HepG2 (cell line): ENCODE measurements at regions not wholly inside any gene's neighbourhood (a gene's known extent, or its start where the extent isn't known, plus 50 kb on each side); places are given as distances from the start of the nearest gene placed in this dataset.

ENCODE experiments used
- ATAC-seq: fragments of 200-7000 bp; cut with Tn5 transposase; 3 replicates; pipeline ENCODE4 v1.9.1; 2020; ENCODE audit warnings: mild to moderate bottlenecking, moderate library complexity
- BruUV-seq: library from RNA; stranded (reverse); fragments of 400-500 nt; replicated peaks from 2 replicates; lab custom pipeline; 2021; lab: Mats Ljungman, UMichigan
- CTCF ChIA-PET: fragments of 300-600 bp; formaldehyde crosslinking; extraction: SDS; loops from one replicate; lab custom pipeline; 2021; ENCODE audit warnings: low total read pairs, inconsistent platforms, low intra/inter-chr PET ratio; lab: Yijun Ruan, JAX
- POLR2A ChIA-PET: fragments of 350-600 bp; sonication (Branson Sonifier 250); formaldehyde crosslinking; loops from one replicate; lab custom pipeline; 2020; ENCODE audit warnings: antibody characterized with exemption, inconsistent platforms; lab: Yijun Ruan, JAX
- DNase-seq: peaks from one replicate; pipeline ENCODE4 v3.0.0-alpha.2; 2015; ENCODE audit warnings: low spot score
- FAIRE-seq: peaks from 3 replicates; lab custom pipeline; 2011; peaks lifted over from hg19 to GRCh38; lab: Jason Lieb, UNC
- H2AFZ ChIP-seq: one replicate; pipeline ENCODE4 v1.6.1; 2011; ENCODE audit warnings: low read length, inconsistent platforms
- H3K27ac ChIP-seq: fragments of 300-600 bp; 3 replicates; pipeline ENCODE4 v1.8.0; 2011; ENCODE audit warnings: mixed run types, mild to moderate bottlenecking, mixed read lengths, low read length, inconsistent platforms; ENCODE audit not compliant: insufficient read depth; ENCODE audit errors: extremely low read length
- H3K27me3 ChIP-seq, 2 experiments: fragments of 200-600 bp in 1 of 2; 2 replicates in 1 of 2; 3 replicates in 1 of 2; pipeline versions ENCODE4 v1.6.0 to v1.8.0; 2011; ENCODE audit warnings: low read length in 2 of 2, mild to moderate bottlenecking in 2 of 2, moderate library complexity in 2 of 2, inconsistent platforms in 1 of 2; ENCODE audit not compliant: insufficient read depth in 2 of 2, control insufficient read depth in 1 of 2
- H3K36me3 ChIP-seq, 2 experiments: fragments of 200-600 bp in 1 of 2; replicated peaks in 1 of 2; 2 replicates in 1 of 2; 3 replicates in 1 of 2; pipeline versions ENCODE4 v1.5.1 to v1.8.0; 2011; ENCODE audit warnings: low read length in 2 of 2, inconsistent platforms in 1 of 2; ENCODE audit not compliant: insufficient read depth in 2 of 2, control insufficient read depth in 1 of 2
- H3K4me1 ChIP-seq: 2 replicates; pipeline ENCODE4 v1.5.1; 2012; ENCODE audit warnings: low read length, inconsistent platforms; ENCODE audit not compliant: insufficient read depth
- H3K4me2 ChIP-seq: 2 replicates; pipeline ENCODE4 v1.6.0; 2011; ENCODE audit warnings: low read depth, low read length, inconsistent platforms
- H3K4me3 ChIP-seq, 3 experiments: fragments of 200-600 bp in 1 of 3; sonication (generic), shearing (Covaris generic) in 1 of 3; replicated peaks in 1 of 3; 2 replicates each; pipeline ENCODE4 v1.5.1; 2011 to 2016; ENCODE audit warnings: low read length in 3 of 3, inconsistent platforms in 2 of 3, low read depth in 2 of 3, mild to moderate bottlenecking in 2 of 3, control low read depth in 1 of 3, mixed read lengths in 1 of 3; ENCODE audit not compliant: insufficient read depth in 1 of 3
- H3K79me2 ChIP-seq: one replicate; pipeline ENCODE4 v1.6.1; 2011; ENCODE audit warnings: low read length, inconsistent platforms; ENCODE audit not compliant: insufficient read depth
- H3K9ac ChIP-seq: 2 replicates; pipeline ENCODE4 v1.6.0; 2011; ENCODE audit warnings: mild to moderate bottlenecking, low read depth, low read length, inconsistent platforms; ENCODE audit not compliant: insufficient read depth
- H3K9me3 ChIP-seq: 2 replicates; pipeline ENCODE4 v1.5.1; 2012; ENCODE audit warnings: mild to moderate bottlenecking, low read length
- H4K20me1 ChIP-seq: 2 replicates; pipeline ENCODE4 v1.6.0; 2011; ENCODE audit warnings: inconsistent platforms, mild to moderate bottlenecking, low read length, moderate library complexity; ENCODE audit not compliant: insufficient read depth
- CREB3 ChIP-seq: sonication (generic); formaldehyde crosslinking; IDR thresholded peaks from 2 replicates; pipeline ENCODE4 v1.5.0; 2020; ENCODE audit warnings: missing genetic modification reagents
- ISX ChIP-seq: sonication (generic); formaldehyde crosslinking; conservative IDR thresholded peaks from 2 replicates; pipeline ENCODE4 v1.5.0; 2020; ENCODE audit warnings: missing genetic modification reagents
- MED8 ChIP-seq: sonication (generic); formaldehyde crosslinking; IDR thresholded peaks from 2 replicates; pipeline ENCODE4 v1.8.1; 2023; ENCODE audit warnings: mild to moderate bottlenecking, missing genetic modification reagents; ENCODE audit not compliant: insufficient replicate concordance
- NONO ChIP-seq, 2 experiments: fragments of 450-650 bp in 1 of 2; sonication (generic) in 1 of 2; formaldehyde crosslinking in 1 of 2; IDR thresholded peaks in 1 of 2; conservative IDR thresholded peaks in 1 of 2; 2 replicates each; pipeline versions ENCODE4 v1.6.1 to v1.8.0; 2017 to 2022; ENCODE audit warnings: mild to moderate bottlenecking in 1 of 2, missing genetic modification reagents in 1 of 2, moderate library complexity in 1 of 2
- POLR2A ChIP-seq, 2 experiments: IDR thresholded peaks; 2 replicates each; pipeline ENCODE4 v1.6.1; 2011; ENCODE audit warnings: low read depth in 2 of 2, low read length in 2 of 2, mild to moderate bottlenecking in 1 of 2, moderate library complexity in 1 of 2; ENCODE audit not compliant: insufficient read depth in 1 of 2
- RELA ChIP-seq: sonication (generic); formaldehyde crosslinking; IDR thresholded peaks from 2 replicates; pipeline ENCODE4 v1.4.0; 2020; ENCODE audit warnings: missing genetic modification reagents
- SIX1 ChIP-seq: sonication (generic); formaldehyde crosslinking; IDR thresholded peaks from 2 replicates; pipeline ENCODE4 v1.4.0; 2020; ENCODE audit warnings: missing genetic modification reagents, borderline replicate concordance
- SYNCRIP ChIP-seq: fragments of 200-400 bp; formaldehyde crosslinking; IDR thresholded peaks from 2 replicates; pipeline ENCODE4 v1.6.1; 2018; ENCODE audit warnings: mild to moderate bottlenecking, low read depth, low read length; ENCODE audit not compliant: insufficient read depth
- ZNF468 ChIP-seq: sonication (generic); formaldehyde crosslinking; IDR thresholded peaks from 2 replicates; pipeline ENCODE4 v1.8.0; 2022; ENCODE audit warnings: mild to moderate bottlenecking, moderate library complexity, missing genetic modification reagents
- ZNF501 ChIP-seq: sonication (generic); formaldehyde crosslinking; IDR thresholded peaks from 2 replicates; pipeline ENCODE4 v1.5.1; 2020; ENCODE audit warnings: mild to moderate bottlenecking, moderate library complexity, missing genetic modification reagents
- ZNF773 ChIP-seq: sonication (generic); formaldehyde crosslinking; IDR thresholded peaks from 2 replicates; pipeline ENCODE4 v1.4.0; 2020; ENCODE audit warnings: missing genetic modification reagents, borderline replicate concordance
- ZNF782 ChIP-seq: sonication (generic); formaldehyde crosslinking; IDR thresholded peaks from 2 replicates; pipeline ENCODE4 v1.4.0; 2020; ENCODE audit warnings: missing genetic modification reagents, mild to moderate bottlenecking, borderline replicate concordance
- ZSCAN25 ChIP-seq: sonication (generic); formaldehyde crosslinking; IDR thresholded peaks from 2 replicates; pipeline ENCODE4 v1.8.0; 2022; ENCODE audit warnings: mild to moderate bottlenecking, missing genetic modification reagents
- ZSCAN29 ChIP-seq: sonication (generic); formaldehyde crosslinking; conservative IDR thresholded peaks from 2 replicates; pipeline ENCODE4 v1.4.0; 2020; ENCODE audit warnings: mild to moderate bottlenecking, missing genetic modification reagents
- WGBS: methylation state at CpG from one replicate; pipeline ENCODE4 v1.1.6; 2017; ENCODE audit warnings: low lambda C conversion rate; 5-methylcytosine and 5-hydroxymethylcytosine counted together
- in situ Hi-C: cut with HindIII; loops from 2 replicates; pipeline ENCODE4 v1.10.0; 2017; ENCODE audit warnings: low pct_unique_long_range_greater_than_20kb; ENCODE audit not compliant: extremely low pct_ligation_motif_present
- intact Hi-C: fragments of 100-400 bp; cut with micrococcal nuclease; formaldehyde crosslinking; loops from one replicate; pipeline ENCODE4 v1.10.0; 2022; ENCODE audit not compliant: unreplicated experiment
- TF ChIP-seq, protein P1 (sequence below): IDR thresholded peaks from 2 replicates; pipeline ENCODE4 v1.6.1; 2012; ENCODE audit warnings: inconsistent platforms
- TF ChIP-seq, protein P2 (sequence below): sonication (generic); formaldehyde crosslinking; IDR thresholded peaks from 2 replicates; pipeline ENCODE4 v1.4.0; 2020; ENCODE audit warnings: missing genetic modification reagents; ENCODE audit errors: not compliant biosample characterization

- TF ChIP-seq, protein P1, sequence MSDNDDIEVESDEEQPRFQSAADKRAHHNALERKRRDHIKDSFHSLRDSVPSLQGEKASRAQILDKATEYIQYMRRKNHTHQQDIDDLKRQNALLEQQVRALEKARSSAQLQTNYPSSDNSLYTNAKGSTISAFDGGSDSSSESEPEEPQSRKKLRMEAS: no peak
- no peak for TF ChIP-seq CREB3 (CRISPR knock-in tag)
- no peak for TF ChIP-seq SIX1 (CRISPR knock-in tag)
- no peaks in the 10 kb centered on the region for H3K79me2 ChIP-seq
- H3K4me2 ChIP-seq: no peak overlapping the region
- intact Hi-C loops: no loop called here
- ChIA-PET POLR2A (no interaction called here), CTCF (no interaction called here)
- WGBS: 0% methylated on average over 4 of the region's 4 CpGs
- no peaks in the 10 kb centered on the region for H3K36me3 ChIP-seq
- H3K9ac ChIP-seq: no peak overlapping the region
- H2AFZ ChIP-seq: no peak overlapping the region
- H3K4me1 ChIP-seq: no peaks in the 10 kb centered on the region
- in situ Hi-C loops: no loop called here
- no TSS peak for BruUV-seq
- ATAC-seq: no peak
- H4K20me1 ChIP-seq: no peaks in the 10 kb centered on the region
- no peak overlapping the region for H3K27ac ChIP-seq
- no peak overlapping the region for H3K4me3 ChIP-seq
- H3K27me3 ChIP-seq: no peaks in the 10 kb centered on the region
- no peak for DNase-seq
- peaks cover 88% of the 10 kb centered on the region for H3K9me3 ChIP-seq
- FAIRE-seq: no peak
Observed at GRCh38 chr21:21750124-21750825, 752.1 kb downstream of the NCAM2 start.

DNA sequence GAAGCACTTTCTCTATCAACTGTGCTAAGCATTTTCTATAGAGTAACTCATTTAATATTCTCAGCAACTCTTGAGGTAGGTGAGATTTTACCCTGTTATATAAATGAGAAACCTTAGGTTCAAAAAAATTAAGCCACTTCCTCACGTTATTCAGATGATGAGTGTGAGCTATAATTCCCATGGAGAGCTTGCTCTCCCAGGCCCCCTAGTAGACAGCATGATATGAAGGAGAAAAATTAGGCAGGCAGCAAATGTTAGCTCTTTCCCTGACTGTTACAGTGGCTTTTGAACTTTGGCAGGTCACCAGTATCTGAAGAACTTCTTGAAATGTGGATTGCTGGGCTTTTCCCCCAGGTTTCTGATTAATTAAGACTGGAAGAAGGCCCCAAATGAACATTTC is 753.1 kb downstream of the NCAM2 start:
- CTCF ChIA-PET: no interaction called here
- no peak for TF ChIP-seq ZSCAN29 (CRISPR knock-in tag)
- no peak for TF ChIP-seq ZNF501 (CRISPR knock-in tag)
- no peak for TF ChIP-seq NONO (IDR thresholded peaks at IDR 0.05)
- no peak for TF ChIP-seq NONO (CRISPR knock-in tag; conservative IDR thresholded peaks at IDR 0.05)
- no peak for TF ChIP-seq SYNCRIP
- TF ChIP-seq ZNF782 (CRISPR knock-in tag): no peak
- TF ChIP-seq POLR2A (IDR thresholded peaks at IDR 0.05; ENCODE audit: insufficient read depth in 1 of 2, low read depth in 2 of 2, low read length in 2 of 2): no peak
- no peak for TF ChIP-seq RELA (CRISPR knock-in tag)
- no peak for TF ChIP-seq ZNF773 (CRISPR knock-in tag)
- no peak for TF ChIP-seq ISX
- TF ChIP-seq MED8: no peak
- no peak for TF ChIP-seq ZNF468 (CRISPR knock-in tag)
- TF ChIP-seq ZSCAN25 (CRISPR knock-in tag): no peak
- TF ChIP-seq, protein P2, sequence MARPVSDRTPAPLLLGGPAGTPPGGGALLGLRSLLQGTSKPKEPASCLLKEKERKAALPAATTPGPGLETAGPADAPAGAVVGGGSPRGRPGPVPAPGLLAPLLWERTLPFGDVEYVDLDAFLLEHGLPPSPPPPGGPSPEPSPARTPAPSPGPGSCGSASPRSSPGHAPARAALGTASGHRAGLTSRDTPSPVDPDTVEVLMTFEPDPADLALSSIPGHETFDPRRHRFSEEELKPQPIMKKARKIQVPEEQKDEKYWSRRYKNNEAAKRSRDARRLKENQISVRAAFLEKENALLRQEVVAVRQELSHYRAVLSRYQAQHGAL (CRISPR knock-in tag): no peak

More for the DNA sequence above, 753.1 kb downstream of the NCAM2 start:
- BruUV-seq: no TSS peak
- DNase-seq (no peak), ATAC-seq (no peak), FAIRE-seq (no peak)
- Histone ChIP-seq H3K27ac (no peak overlapping the region), H3K4me1 (no peaks in the 10 kb centered on the region), H4K20me1 (no peaks in the 10 kb centered on the region), H3K4me2 (no peak overlapping the region), H3K9me3 (peaks cover 88% of the 10 kb centered on the region), H3K9ac (no peak overlapping the region), H3K27me3 (no peaks in the 10 kb centered on the region), H3K4me3 (no peak overlapping the region), H3K36me3 (no peaks in the 10 kb centered on the region), H2AFZ (no peak overlapping the region), H3K79me2 (no peaks in the 10 kb centered on the region)
- in situ Hi-C loops: no loop called here
- 0% methylated on average over 1 of the region's 1 CpG for WGBS
- POLR2A ChIA-PET: no interaction called here
- intact Hi-C loops: no loop called here
